Liver (tissue), 8 donors: ENCODE measurements at regions not wholly inside any gene's neighbourhood (a gene's known extent, or its start where the extent isn't known, plus 50 kb on each side); places are given as distances from the start of the nearest gene placed in this dataset.

Experiments
- DNase-seq: peaks from one replicate; pipeline ENCODE4 v3.0.0-alpha.2; 2017; ENCODE audit warnings: low spot score
- H3K27ac ChIP-seq, 2 donors: one replicate each; pipeline ENCODE4 v1.7.0; 2013; ENCODE audit warnings: inconsistent platforms in 2 of 2, low read length in 2 of 2, control low read depth in 1 of 2, low read depth in 1 of 2, mild to moderate bottlenecking in 1 of 2
- H3K27me3 ChIP-seq, 4 donors: one replicate each; pipeline versions ENCODE4 v1.6.1 to v1.7.0; 2013; ENCODE audit warnings: low read length in 3 of 4, inconsistent platforms in 1 of 4, mild to moderate bottlenecking in 1 of 4, moderate library complexity in 1 of 4; ENCODE audit not compliant: control insufficient read depth in 4 of 4, insufficient read depth in 4 of 4
- H3K36me3 ChIP-seq, 4 donors: one replicate each; pipeline versions ENCODE4 v1.6.1 to v1.7.0; 2013; ENCODE audit warnings: low read length in 3 of 4, mild to moderate bottlenecking in 3 of 4, low read depth in 1 of 4, moderate library complexity in 1 of 4; ENCODE audit not compliant: control insufficient read depth in 4 of 4, insufficient read depth in 3 of 4
- H3K4me1 ChIP-seq, 4 donors: one replicate each; pipeline versions ENCODE4 v1.6.1 to v1.7.0; 2013; ENCODE audit warnings: low read length in 3 of 4, mild to moderate bottlenecking in 3 of 4, moderate library complexity in 1 of 4; ENCODE audit not compliant: control insufficient read depth in 4 of 4, insufficient read depth in 4 of 4
- H3K4me3 ChIP-seq, 3 donors: one replicate each; pipeline versions ENCODE4 v1.6.1 to v1.7.0; 2013; ENCODE audit warnings: low read length in 3 of 3, control low read depth in 1 of 3, low read depth in 1 of 3, mild to moderate bottlenecking in 1 of 3
- H3K9ac ChIP-seq, 2 donors: one replicate each; pipeline ENCODE4 v1.7.0; 2013; ENCODE audit warnings: low read length in 2 of 2, mild to moderate bottlenecking in 2 of 2, moderate library complexity in 2 of 2, control low read depth in 1 of 2, low read depth in 1 of 2
- H3K9me3 ChIP-seq, 4 donors: one replicate each; pipeline versions ENCODE4 v1.6.1 to v1.7.0; 2013; ENCODE audit warnings: low read length in 3 of 4; ENCODE audit not compliant: control insufficient read depth in 4 of 4
- ATF3 ChIP-seq: IDR thresholded peaks from 2 replicates; pipeline ENCODE4 v1.6.1; 2016; ENCODE audit warnings: antibody characterized with exemption
- CTCF ChIP-seq: fragments of 150-350 bp; IDR thresholded peaks from 2 replicates; pipeline ENCODE4 v1.5.1; 2017; ENCODE audit warnings: improper control_type of control experiment, low read depth, low read length; ENCODE audit not compliant: missing input control
- EGR1 ChIP-seq, 2 donors: IDR thresholded peaks; 2 replicates each; pipeline ENCODE4 v1.6.1; 2016 to 2018; ENCODE audit warnings: antibody characterized with exemption in 2 of 2, low read depth in 2 of 2
- FOXA1 ChIP-seq: IDR thresholded peaks from 2 replicates; pipeline ENCODE4 v1.6.1; 2016; ENCODE audit warnings: antibody characterized with exemption
- FOXA2 ChIP-seq: IDR thresholded peaks from 2 replicates; pipeline ENCODE4 v1.6.1; 2016; ENCODE audit warnings: antibody characterized with exemption
- GABPA ChIP-seq, 2 donors: IDR thresholded peaks in 1 of 2; conservative IDR thresholded peaks in 1 of 2; 2 replicates each; pipeline ENCODE4 v1.6.1; 2016; ENCODE audit warnings: antibody characterized with exemption in 2 of 2, mild to moderate bottlenecking in 1 of 2, moderate library complexity in 1 of 2
- HNF4A ChIP-seq, 2 donors: conservative IDR thresholded peaks; 2 replicates each; pipeline ENCODE4 v1.6.1; 2016; ENCODE audit warnings: antibody characterized with exemption in 2 of 2, mild to moderate bottlenecking in 2 of 2
- HNF4G ChIP-seq: IDR thresholded peaks from 2 replicates; pipeline ENCODE4 v1.6.1; 2016; ENCODE audit warnings: antibody characterized with exemption
- JUND ChIP-seq, 2 donors: IDR thresholded peaks; 2 replicates each; pipeline ENCODE4 v1.6.1; 2016; ENCODE audit warnings: antibody characterized with exemption in 2 of 2
- MAX ChIP-seq: IDR thresholded peaks from 2 replicates; pipeline ENCODE4 v1.6.1; 2016; ENCODE audit warnings: antibody characterized with exemption
- NR2F2 ChIP-seq: IDR thresholded peaks from 2 replicates; pipeline ENCODE4 v1.6.1; 2016; ENCODE audit warnings: antibody characterized with exemption
- RAD21 ChIP-seq, 2 donors: IDR thresholded peaks; 2 replicates each; pipeline ENCODE4 v1.6.1; 2016; ENCODE audit warnings: antibody characterized with exemption in 2 of 2, mild to moderate bottlenecking in 2 of 2
- REST ChIP-seq: IDR thresholded peaks from 2 replicates; pipeline ENCODE4 v1.6.1; 2016; ENCODE audit warnings: antibody characterized with exemption, mild to moderate bottlenecking
- SP1 ChIP-seq: IDR thresholded peaks from 2 replicates; pipeline ENCODE4 v1.6.1; 2018; ENCODE audit warnings: antibody characterized with exemption, mild to moderate bottlenecking
- TAF1 ChIP-seq: conservative IDR thresholded peaks from 2 replicates; pipeline ENCODE4 v1.6.1; 2016; ENCODE audit warnings: antibody characterized with exemption, mild to moderate bottlenecking
- YY1 ChIP-seq: IDR thresholded peaks from 2 replicates; pipeline ENCODE4 v1.6.1; 2016; ENCODE audit warnings: antibody characterized with exemption, mild to moderate bottlenecking
- ZBTB33 ChIP-seq: IDR thresholded peaks from 2 replicates; pipeline ENCODE4 v1.6.1; 2016; ENCODE audit warnings: antibody characterized with exemption
- WGBS: extraction: QIAGEN DNeasy Blood & Tissue Kit; methylation state at CpG from one replicate; pipeline ENCODE4 v1.1.7; 2013; 5-methylcytosine and 5-hydroxymethylcytosine counted together
- donor health status: healthy.
- donor health status: healthy.
- donor health status: healthy.
- donor health status: healthy.
- donor health status: healthy.

GRCh38 chr18:53862921-53863320 lies 361.5 kb downstream of the MBD2 start:
- TF ChIP-seq JUND (IDR thresholded peaks at IDR 0.05) (no peak), CTCF (no peak), SP1 (no peak), RAD21 (IDR thresholded peaks at IDR 0.05) (no peak), ATF3 (no peak), HNF4A (conservative IDR thresholded peaks at IDR 0.05) (no peak), YY1 (no peak), ZBTB33 (no peak), TAF1 (no peak), REST (no peak), HNF4G (no peak), FOXA2 (no peak), FOXA1 (no peak), GABPA (IDR thresholded peaks at IDR 0.05 in 1 of 2, conservative IDR thresholded peaks at IDR 0.05 in 1 of 2) (no peak), NR2F2 (no peak)
- H3K9ac ChIP-seq = no peak overlapping the region
- H3K36me3 ChIP-seq = no peaks in the 10 kb centered on the region
- DNase-seq = no peak
- no peak overlapping the region for H3K4me3 ChIP-seq
- H3K27ac ChIP-seq = no peak overlapping the region
- WGBS = 59% methylated on average over 1 of the region's 1 CpG
- no peaks in the 10 kb centered on the region for H3K9me3 ChIP-seq
- H3K27me3 ChIP-seq = peaks cover 0 to 3% (median 0%) of the 10 kb centered on the region in 4 donors
- no peaks in the 10 kb centered on the region for H3K4me1 ChIP-seq

GRCh38 chr18:53861185-53861584 lies 363.3 kb downstream of the MBD2 start:
- H3K9me3 ChIP-seq = no peaks in the 10 kb centered on the region
- no peak overlapping the region for H3K4me3 ChIP-seq
- DNase-seq = peak; percentile 52
- no peak overlapping the region for H3K27ac ChIP-seq
- no peaks in the 10 kb centered on the region for H3K36me3 ChIP-seq
- no peak overlapping the region for H3K9ac ChIP-seq
- H3K27me3 ChIP-seq = no peaks in the 10 kb centered on the region
- no peaks in the 10 kb centered on the region for H3K4me1 ChIP-seq
- no CpG with 5 or more reads among the region's 1 CpG for WGBS
- TF ChIP-seq YY1 (no peak), ATF3 (no peak), FOXA2 (no peak), HNF4A (conservative IDR thresholded peaks at IDR 0.05) (no peak), GABPA (IDR thresholded peaks at IDR 0.05 in 1 of 2, conservative IDR thresholded peaks at IDR 0.05 in 1 of 2) (no peak), ZBTB33 (no peak), RAD21 (IDR thresholded peaks at IDR 0.05) (no peak), MAX (no peak), NR2F2 (no peak), JUND (IDR thresholded peaks at IDR 0.05) (no peak), CTCF (no peak), EGR1 (IDR thresholded peaks at IDR 0.05; ENCODE audit: low read depth in 2 of 2) (no peak)
